H1 (cell line): ENCODE measurements at regions not wholly inside any gene's neighbourhood (a gene's known extent, or its start where the extent isn't known, plus 50 kb on each side); places are given as distances from the start of the nearest gene placed in this dataset.
"Not testable (repeated sequence)": the region's sequence is repeated elsewhere in the genome, so short reads cannot be mapped to it uniquely, and the experiment has no call there.

Source experiments
- CTCF ChIA-PET: fragments of 300-600 bp; sonication (Branson Sonifier 250); formaldehyde crosslinking; loops from one replicate; lab custom pipeline; 2021; ENCODE audit not compliant: partially characterized antibody; lab: Charles Lee
- POLR2A ChIA-PET: fragments of 300-600 bp; sonication (Branson Sonifier 250); formaldehyde crosslinking; loops from one replicate; lab custom pipeline; 2021; ENCODE audit warnings: inconsistent platforms; ENCODE audit not compliant: partially characterized antibody; lab: Charles Lee
- DNase-seq, 2 experiments: peaks; one replicate each; pipeline versions ENCODE4 v3.0.0 to v3.0.0-alpha.2; 2010 to 2022; ENCODE audit warnings: low spot score in 2 of 2, low read depth in 1 of 2, mixed read lengths in 1 of 2
- FAIRE-seq: peaks from 2 replicates; lab custom pipeline; 2011; peaks lifted over from hg19 to GRCh38; lab: Jason Lieb, UNC
- H2AFZ ChIP-seq: 2 replicates; pipeline ENCODE4 v1.8.1; 2012; ENCODE audit warnings: low read length, inconsistent platforms
- H2AK5ac ChIP-seq: 2 replicates; pipeline ENCODE4 v1.6.1; 2013; ENCODE audit warnings: low read depth, low read length
- H2BK120ac ChIP-seq: replicated peaks from 2 replicates; pipeline ENCODE3; 2013; ENCODE audit warnings: low read depth, low read length, inconsistent platforms
- H2BK12ac ChIP-seq: 2 replicates; pipeline ENCODE4 v1.6.1; 2013; ENCODE audit warnings: low read depth, low read length
- H2BK15ac ChIP-seq: 2 replicates; pipeline ENCODE4 v1.6.1; 2013; ENCODE audit warnings: low read length
- H2BK20ac ChIP-seq: 2 replicates; pipeline ENCODE4 v1.6.1; 2013; ENCODE audit warnings: low read length
- H2BK5ac ChIP-seq: 2 replicates; pipeline ENCODE4 v1.6.1; 2013; ENCODE audit warnings: low read depth, low read length
- H3K14ac ChIP-seq: 2 replicates; pipeline ENCODE4 v1.6.1; 2013; ENCODE audit warnings: inconsistent platforms; ENCODE audit not compliant: insufficient read length
- H3K18ac ChIP-seq: 2 replicates; pipeline ENCODE4 v1.6.1; 2013; ENCODE audit warnings: low read length; ENCODE audit errors: extremely low read depth
- H3K23ac ChIP-seq: 2 replicates; pipeline ENCODE4 v1.6.1; 2013; ENCODE audit warnings: inconsistent platforms; ENCODE audit not compliant: insufficient read length
- H3K23me2 ChIP-seq: 2 replicates; pipeline ENCODE4 v1.6.1; 2013; ENCODE audit warnings: low read depth, low read length
- H3K27ac ChIP-seq: 2 replicates; pipeline ENCODE4 v1.6.1; 2011; ENCODE audit warnings: low read depth, low read length, inconsistent platforms
- H3K27me3 ChIP-seq, 4 experiments: replicated peaks in 1 of 4; 1 replicate in 1 of 4; 2 replicates in 3 of 4; pipeline versions ENCODE4 v1.6.1 to v1.8.1; 2011 to 2013; ENCODE audit warnings: low read length in 3 of 4, mild to moderate bottlenecking in 3 of 4, inconsistent platforms in 2 of 4, mixed read lengths in 2 of 4, moderate library complexity in 1 of 4; ENCODE audit not compliant: control insufficient read depth in 3 of 4, insufficient read depth in 3 of 4; ENCODE audit errors: extremely low read depth in 1 of 4
- H3K36me3 ChIP-seq, 4 experiments: 2 replicates each; pipeline versions ENCODE4 v1.6.1 to v1.8.1; 2011 to 2013; ENCODE audit warnings: mild to moderate bottlenecking in 4 of 4, low read length in 3 of 4, moderate library complexity in 2 of 4, control low read depth in 1 of 4, inconsistent platforms in 1 of 4; ENCODE audit not compliant: insufficient read depth in 4 of 4, control insufficient read depth in 2 of 4
- H3K4ac ChIP-seq: replicated peaks from 2 replicates; pipeline ENCODE3; 2013; ENCODE audit warnings: low read length, low read depth, mixed read lengths, inconsistent platforms; ENCODE audit not compliant: insufficient read length
- H3K4me1 ChIP-seq, 4 experiments: replicated peaks in 1 of 4; 1 replicate in 1 of 4; 2 replicates in 3 of 4; pipeline versions ENCODE4 v1.6.1 to v1.8.1; 2011 to 2013; ENCODE audit warnings: low read length in 3 of 4, inconsistent platforms in 2 of 4, mixed read lengths in 1 of 4; ENCODE audit not compliant: insufficient read depth in 4 of 4, control insufficient read depth in 3 of 4
- H3K4me2 ChIP-seq, 2 experiments: 2 replicates each; pipeline versions ENCODE4 v1.6.1 to v1.8.1; 2011 to 2013; ENCODE audit warnings: low read depth in 2 of 2, low read length in 2 of 2, control low read depth in 1 of 2, inconsistent platforms in 1 of 2, mild to moderate bottlenecking in 1 of 2; ENCODE audit not compliant: insufficient read depth in 1 of 2
- H3K4me3 ChIP-seq, 4 experiments: fragments of 200-600, 300-600 bp in 1 of 4; sonication (generic), shearing (Covaris generic), sonication (Bioruptor Twin) in 1 of 4; 2 replicates each; pipeline versions ENCODE4 v1.5.1 to v1.8.1; 2011 to 2016; ENCODE audit warnings: low read length in 4 of 4, low read depth in 3 of 4, control low read depth in 2 of 4, inconsistent platforms in 2 of 4, mild to moderate bottlenecking in 2 of 4, mixed read lengths in 1 of 4, moderate library complexity in 1 of 4; ENCODE audit not compliant: insufficient read depth in 2 of 4; ENCODE audit errors: extremely low read depth in 1 of 4
- H3K56ac ChIP-seq: replicated peaks from 2 replicates; pipeline ENCODE3; 2013; ENCODE audit warnings: low read depth, mild to moderate bottlenecking, mixed read lengths, low read length, inconsistent platforms; ENCODE audit not compliant: insufficient read length
- H3K79me1 ChIP-seq: 2 replicates; pipeline ENCODE4 v1.6.1; 2013; ENCODE audit warnings: low read depth, low read length, control low read depth
- H3K79me2 ChIP-seq, 2 experiments: 2 replicates each; pipeline versions ENCODE4 v1.6.1 to v1.8.1; 2012 to 2013; ENCODE audit warnings: low read length in 2 of 2, mild to moderate bottlenecking in 2 of 2, inconsistent platforms in 1 of 2; ENCODE audit not compliant: insufficient read depth in 2 of 2, control insufficient read depth in 1 of 2
- H3K9ac ChIP-seq, 4 experiments: replicated peaks in 1 of 4; 1 replicate in 1 of 4; 2 replicates in 3 of 4; pipeline versions ENCODE4 v1.6.1 to v1.8.1; 2011 to 2013; ENCODE audit warnings: low read depth in 3 of 4, low read length in 3 of 4, control low read depth in 2 of 4, mild to moderate bottlenecking in 2 of 4, moderate library complexity in 2 of 4, inconsistent platforms in 1 of 4; ENCODE audit errors: extremely low read depth in 1 of 4
- H3K9me3 ChIP-seq, 2 experiments: 2 replicates each; pipeline versions ENCODE4 v1.6.1 to v1.8.1; 2012 to 2013; ENCODE audit warnings: mild to moderate bottlenecking in 2 of 2, moderate library complexity in 2 of 2, control low read depth in 1 of 2, inconsistent platforms in 1 of 2, low read depth in 1 of 2, low read length in 1 of 2, mixed read lengths in 1 of 2; ENCODE audit not compliant: insufficient read depth in 2 of 2
- H4K20me1 ChIP-seq, 2 experiments: replicated peaks in 1 of 2; 2 replicates each; pipeline versions ENCODE3 to v1.8.1; 2011 to 2013; ENCODE audit warnings: inconsistent platforms in 2 of 2, low read length in 2 of 2, mild to moderate bottlenecking in 1 of 2; ENCODE audit not compliant: insufficient read depth in 2 of 2, control insufficient read depth in 1 of 2
- H4K5ac ChIP-seq: 2 replicates; pipeline ENCODE4 v1.6.1; 2013; ENCODE audit warnings: low read length, low read depth, mixed read lengths, inconsistent platforms; ENCODE audit not compliant: insufficient read length
- H4K8ac ChIP-seq: 2 replicates; pipeline ENCODE4 v1.8.0; 2013; ENCODE audit warnings: mild to moderate bottlenecking, moderate library complexity, low read length, inconsistent platforms; ENCODE audit not compliant: insufficient read depth; ENCODE audit errors: extremely low read depth
- H4K91ac ChIP-seq: replicated peaks from 2 replicates; pipeline ENCODE3; 2013; ENCODE audit warnings: low read length, mixed read lengths, inconsistent platforms; ENCODE audit not compliant: insufficient read length
- WGBS, 2 experiments: shearing (Covaris generic) in 1 of 2; methylation state at CpG; one replicate each; pipeline versions ENCODE4 v1.1.6 to v1.1.7; 2013 to 2015; ENCODE audit warnings: low lambda C conversion rate in 2 of 2, mixed read lengths in 2 of 2, inconsistent platforms in 1 of 2, low coverage in 1 of 2, missing lambda C conversion rate in 1 of 2; ENCODE audit not compliant: insufficient replicate concordance in 2 of 2, insufficient coverage in 1 of 2, insufficient read length in 1 of 2; ENCODE audit errors: extremely low coverage in 1 of 2, missing lambda C conversion rate in 1 of 2; 5-methylcytosine and 5-hydroxymethylcytosine counted together

DNA sequence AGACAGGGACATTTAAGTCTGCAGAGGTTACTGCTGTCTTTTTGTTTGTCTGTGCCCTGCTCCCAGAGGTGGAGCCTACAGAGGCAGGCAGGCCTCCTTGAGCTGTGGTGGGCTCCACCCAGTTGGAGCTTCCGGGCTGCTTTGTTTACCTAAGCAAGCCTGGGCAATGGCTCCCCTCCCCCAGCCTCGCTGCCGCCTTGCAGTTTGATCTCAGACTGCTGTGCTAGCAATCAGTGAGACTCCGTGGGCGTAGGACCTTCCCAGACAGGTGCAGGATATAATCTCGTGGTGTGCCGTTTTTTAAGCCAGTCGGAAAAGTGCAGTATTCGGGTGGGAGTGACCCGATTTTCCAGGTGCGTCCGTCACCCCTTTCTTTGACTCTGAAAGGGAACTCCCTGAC is 248.9 kb upstream of the WSB1 start:
- H4K8ac ChIP-seq, H3K14ac ChIP-seq, H2BK120ac ChIP-seq, H4K91ac ChIP-seq, CTCF ChIA-PET, H2AK5ac ChIP-seq, H3K4me3 ChIP-seq, POLR2A ChIA-PET, H3K4ac ChIP-seq, H3K23me2 ChIP-seq, H4K5ac ChIP-seq, H3K9ac ChIP-seq, H2AFZ ChIP-seq, H2BK20ac ChIP-seq, H3K27me3 ChIP-seq, H3K18ac ChIP-seq, H3K79me1 ChIP-seq, H2BK5ac ChIP-seq, H2BK12ac ChIP-seq, H3K4me1 ChIP-seq, H3K4me2 ChIP-seq, H3K27ac ChIP-seq, H3K23ac ChIP-seq, H3K79me2 ChIP-seq, FAIRE-seq, H3K36me3 ChIP-seq, DNase-seq, H3K56ac ChIP-seq, H2BK15ac ChIP-seq, H4K20me1 ChIP-seq: not testable (repeated sequence)
- peaks cover 31 to 44% of the 10 kb centered on the region in 2 experiments for H3K9me3 ChIP-seq
- 82% methylated on average over 9 of the region's 12 CpGs; no CpG with 5 or more reads in 1 of the 2 experiments for WGBS, 2 experiments
